Coronary artery (tissue), 2 donors: ENCODE measurements at regions not wholly inside any gene's neighbourhood (a gene's known extent, or its start where the extent isn't known, plus 50 kb on each side); places are given as distances from the start of the nearest gene placed in this dataset.

ENCODE experiments used
- DNase-seq: peaks from one replicate; pipeline ENCODE4 v3.0.0-alpha.2; 2017; ENCODE audit warnings: low spot score
- H3K27ac ChIP-seq, 2 donors: fragments of 200-600 bp; sonication (generic); one replicate each; pipeline ENCODE4 v1.5.1; 2016 to 2019
- H3K4me3 ChIP-seq: fragments of 200-600 bp; sonication (generic); 2 replicates; pipeline ENCODE4 v1.5.1; 2016; ENCODE audit warnings: mild to moderate bottlenecking, moderate library complexity
- CTCF ChIP-seq: fragments of 200-600 bp; sonication (generic); IDR thresholded peaks from one replicate; pipeline ENCODE4 v1.5.1; 2019; ENCODE audit warnings: antibody characterized with exemption

- no peak overlapping the region for H3K27ac ChIP-seq
- H3K4me3 ChIP-seq = no peak overlapping the region
- DNase-seq = no peak
- no peak for TF ChIP-seq CTCF
Observed at GRCh38 chr16:86196687-86197391, 297.9 kb downstream of the IRF8 start.

- H3K4me3 ChIP-seq = no peak overlapping the region
- no peak for TF ChIP-seq CTCF
- no peak for DNase-seq
- H3K27ac ChIP-seq = no peak overlapping the region
Observed at GRCh38 chr16:86198206-86199118, 299.5 kb downstream of the IRF8 start.

- Histone ChIP-seq H3K4me3 (no peak overlapping the region), H3K27ac (no peak overlapping the region)
- DNase-seq = no peak
- TF ChIP-seq CTCF = no peak
Observed at GRCh38 chr16:86199182-86199581, 300.2 kb downstream of the IRF8 start.

- Histone ChIP-seq H3K4me3 (no peak overlapping the region), H3K27ac (no peak overlapping the region)
- TF ChIP-seq CTCF = no peak
- no peak for DNase-seq
Observed at GRCh38 chr16:86199871-86200695, 301.1 kb downstream of the IRF8 start.

- Histone ChIP-seq H3K27ac (no peak overlapping the region), H3K4me3 (no peak overlapping the region)
- TF ChIP-seq CTCF = no peak
- no peak for DNase-seq
Observed at GRCh38 chr16:86200722-86201121, 301.8 kb downstream of the IRF8 start.

- no peak for TF ChIP-seq CTCF
- DNase-seq = no peak
- H3K27ac ChIP-seq = no peak overlapping the region
- H3K4me3 ChIP-seq = no peak overlapping the region
Observed at GRCh38 chr16:86201746-86202145, 302.8 kb downstream of the IRF8 start.
